ENCODE measurements at regions not wholly inside any gene's neighbourhood (a gene's known extent, or its start where the extent isn't known, plus 50 kb on each side); places are given as distances from the start of the nearest gene placed in this dataset.

GRCh38 chr2:239715606-239716005, 309.5 kb downstream of the NDUFA10 start:
- TF ChIP-seq CTCF (IDR thresholded peaks at IDR 0.05) (no peak), POLR2A (IDR thresholded peaks at IDR 0.05) (no peak), POLR2AphosphoS5 (IDR thresholded peaks at IDR 0.05) (no peak)
